ENCODE measurements at regions not wholly inside any gene's neighbourhood (a gene's known extent, or its start where the extent isn't known, plus 50 kb on each side); places are given as distances from the start of the nearest gene placed in this dataset.

- TF ChIP-seq CTCF (IDR thresholded peaks at IDR 0.05; ENCODE audit: low read depth, low read length) (no peak), EZH2phosphoT487 (IDR thresholded peaks at IDR 0.05; ENCODE audit: low read depth) (no peak)
Measured at GRCh38 chr14:34009956-34010355, 59.1 kb upstream of the EGLN3 start.

All from OCI-LY3 (cell line).